ENCODE measurements at regions not wholly inside any gene's neighbourhood (a gene's known extent, or its start where the extent isn't known, plus 50 kb on each side); places are given as distances from the start of the nearest gene placed in this dataset.

- DNase-seq (ENCODE audit: low read depth in 2 of 2) = no peak
Observed at GRCh38 chr21:35373998-35374397, 324.9 kb upstream of the RUNX1 start.

- DNase-seq (ENCODE audit: low read depth in 2 of 2) = no peak
Observed at GRCh38 chr21:35372201-35372600, 323.1 kb upstream of the RUNX1 start.

GRCh38 chr21:35370671-35371070, 321.6 kb upstream of the RUNX1 start:
- DNase-seq (ENCODE audit: low read depth in 2 of 2) = no peak

DNA sequence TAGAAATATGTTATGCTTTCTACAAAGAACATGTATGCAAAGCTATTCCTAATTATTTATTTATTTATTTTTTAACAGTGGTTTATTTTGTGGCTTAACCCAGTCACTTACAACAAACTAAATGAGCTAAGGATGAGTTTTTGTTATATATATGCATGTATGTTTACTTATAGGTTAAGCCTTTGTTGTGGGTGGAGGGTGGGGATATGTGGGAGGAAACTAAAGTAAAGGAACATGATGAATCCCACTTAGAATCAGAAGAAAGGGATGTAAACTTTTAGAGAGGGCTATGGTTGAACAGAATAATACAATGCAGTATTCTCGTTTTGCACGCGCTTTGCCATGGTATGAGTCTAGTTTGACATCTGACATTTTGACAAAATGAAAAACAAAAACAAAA, 321.0 kb upstream of the RUNX1 start:
- no peak for DNase-seq (ENCODE audit: low read depth in 2 of 2)

GRCh38 chr21:35368326-35368725, 319.2 kb upstream of the RUNX1 start:
- DNase-seq (ENCODE audit: low read depth in 2 of 2) = no peak

GRCh38 chr21:35367553-35367952, 318.5 kb upstream of the RUNX1 start:
- DNase-seq (ENCODE audit: low read depth in 2 of 2) = no peak

DNA sequence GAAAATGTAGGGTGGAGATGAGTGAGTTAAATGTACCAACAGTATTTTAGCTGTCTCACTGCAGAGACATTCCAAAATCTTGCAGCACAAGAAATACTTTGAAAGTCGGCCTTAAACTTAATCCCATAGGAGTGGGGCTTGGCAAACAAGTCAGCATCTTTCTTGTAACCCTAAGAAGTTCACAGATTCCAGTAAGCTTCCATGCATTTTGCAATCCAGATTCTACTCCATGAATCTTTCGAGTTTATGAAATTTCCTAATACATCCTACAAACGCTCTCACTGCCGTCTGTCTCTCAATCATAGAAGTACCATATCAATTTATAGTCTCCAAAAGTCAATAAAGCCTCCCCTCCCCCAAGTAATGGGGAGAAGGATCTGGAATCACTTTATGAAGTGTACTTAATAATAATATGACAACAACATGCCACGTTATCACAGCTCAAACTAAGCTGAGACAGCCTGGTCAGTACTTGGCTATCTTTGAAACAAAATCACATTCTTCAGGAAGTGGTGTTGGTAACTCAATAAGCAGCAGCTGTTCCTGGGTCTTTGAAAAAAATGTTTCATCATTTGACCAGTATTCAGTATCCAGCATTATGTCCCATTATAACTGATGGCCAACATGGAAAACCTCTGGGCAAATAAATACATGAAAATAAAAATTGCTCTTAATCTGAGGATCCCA, 317.4 kb upstream of the RUNX1 start:
- DNase-seq (ENCODE audit: low read depth in 2 of 2) = no peak

DNA sequence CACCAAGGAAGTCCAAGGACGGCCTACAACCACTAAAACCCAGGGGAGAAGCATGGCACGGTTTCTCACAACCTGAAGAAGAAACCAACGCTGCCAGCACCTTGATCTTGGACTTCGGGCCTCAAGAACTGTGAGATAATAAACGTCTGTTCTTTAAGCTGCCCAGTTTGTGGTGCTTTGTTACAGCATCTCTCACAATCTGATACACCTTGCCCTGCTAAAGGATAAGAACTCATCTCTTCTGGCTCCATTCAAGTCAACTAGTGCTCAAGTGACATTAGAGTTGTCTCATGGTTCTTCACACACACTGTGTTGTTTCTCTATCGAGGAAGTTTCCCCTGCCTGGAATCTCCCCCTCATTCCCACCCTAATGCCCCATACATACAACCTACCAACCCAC, 314.4 kb upstream of the RUNX1 start:
- no peak for DNase-seq (ENCODE audit: low read depth in 2 of 2)

- no peak for DNase-seq (ENCODE audit: low read depth in 2 of 2)
Observed at GRCh38 chr21:35361988-35362387, 312.9 kb upstream of the RUNX1 start.

- no peak for DNase-seq (ENCODE audit: low read depth in 2 of 2)
Observed at GRCh38 chr21:35360870-35361570, 311.9 kb upstream of the RUNX1 start.

- DNase-seq (ENCODE audit: low read depth in 2 of 2) = no peak
Observed at GRCh38 chr21:35359076-35359475, 310.0 kb upstream of the RUNX1 start.

- no peak for DNase-seq (ENCODE audit: low read depth in 2 of 2)
Observed at GRCh38 chr21:35358008-35358407, 308.9 kb upstream of the RUNX1 start.

- DNase-seq (ENCODE audit: low read depth in 2 of 2) = no peak
Observed at GRCh38 chr21:35357041-35357780, 308.1 kb upstream of the RUNX1 start.

DNA sequence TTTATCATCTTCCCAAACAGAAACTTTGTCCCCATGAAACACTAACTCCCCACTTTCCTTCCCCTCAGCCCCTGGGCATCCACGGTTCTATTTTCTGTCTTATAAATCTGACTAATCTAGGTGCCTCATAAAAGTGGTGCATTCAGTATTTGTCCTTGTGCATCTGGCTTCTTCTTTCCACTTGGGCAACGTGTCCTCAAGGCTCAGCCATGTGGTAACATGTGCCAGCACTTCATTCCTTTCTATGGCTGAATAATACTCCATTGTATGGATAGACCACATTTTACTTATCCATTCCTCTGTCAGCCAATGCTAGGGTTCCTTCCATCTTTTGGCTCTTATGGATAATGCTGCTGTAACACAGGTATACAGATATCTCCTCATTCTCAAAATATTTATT, 305.0 kb upstream of the RUNX1 start:
- no peak for DNase-seq (ENCODE audit: low read depth in 2 of 2)

DNA sequence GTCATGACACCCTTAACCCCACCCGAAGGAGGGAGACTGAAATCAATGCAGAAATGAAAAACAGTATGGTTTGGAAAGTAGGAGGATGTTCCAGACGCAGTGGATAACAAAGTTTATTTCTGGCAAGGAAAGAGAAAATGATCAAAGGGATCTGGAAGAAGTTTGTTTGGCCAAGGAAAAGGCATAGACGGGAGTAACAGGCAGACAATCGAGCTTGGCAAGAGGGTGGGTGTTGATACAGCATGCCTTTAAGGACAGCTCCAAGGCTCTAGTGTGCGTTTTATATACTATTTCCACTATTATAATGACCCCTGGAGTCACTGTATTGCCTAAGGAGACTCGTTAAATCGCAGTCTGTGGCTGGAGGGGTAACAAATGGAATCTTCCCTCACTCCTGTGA, 303.7 kb upstream of the RUNX1 start:
- DNase-seq (ENCODE audit: low read depth in 2 of 2) = no peak

DNA sequence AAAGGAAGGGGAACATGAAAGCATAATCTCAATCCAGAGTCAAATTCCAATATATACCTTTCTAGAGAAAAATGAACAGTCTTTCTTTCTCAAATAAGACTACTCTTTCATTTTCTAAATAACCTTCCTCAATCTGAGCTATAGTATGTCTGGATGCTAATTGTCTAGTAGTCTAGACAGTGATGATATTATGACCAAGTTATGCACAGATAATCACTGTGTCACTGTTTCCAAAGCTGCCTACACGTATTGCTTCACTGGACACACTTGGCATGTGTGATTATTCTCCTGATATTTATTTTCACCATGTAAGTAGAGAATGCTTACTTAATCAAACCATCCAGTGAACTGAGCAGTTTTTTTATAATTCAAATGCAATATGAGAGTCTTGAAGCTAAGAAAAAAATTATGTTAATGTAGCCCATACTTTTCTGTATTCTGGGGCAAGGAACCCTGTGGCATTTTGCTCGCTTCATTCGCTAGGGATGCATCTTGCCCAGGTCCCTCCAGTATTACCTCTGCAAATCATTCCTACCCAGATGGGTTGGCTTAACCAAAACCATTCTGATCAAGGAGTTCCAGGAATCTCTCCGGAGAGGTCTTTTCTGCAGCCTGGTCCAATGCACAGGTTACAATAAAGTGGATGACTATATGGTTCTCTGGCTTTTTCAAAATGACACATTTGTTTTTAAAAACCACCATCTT, 303.1 kb upstream of the RUNX1 start:
- no peak for DNase-seq (ENCODE audit: low read depth in 2 of 2)

DNA sequence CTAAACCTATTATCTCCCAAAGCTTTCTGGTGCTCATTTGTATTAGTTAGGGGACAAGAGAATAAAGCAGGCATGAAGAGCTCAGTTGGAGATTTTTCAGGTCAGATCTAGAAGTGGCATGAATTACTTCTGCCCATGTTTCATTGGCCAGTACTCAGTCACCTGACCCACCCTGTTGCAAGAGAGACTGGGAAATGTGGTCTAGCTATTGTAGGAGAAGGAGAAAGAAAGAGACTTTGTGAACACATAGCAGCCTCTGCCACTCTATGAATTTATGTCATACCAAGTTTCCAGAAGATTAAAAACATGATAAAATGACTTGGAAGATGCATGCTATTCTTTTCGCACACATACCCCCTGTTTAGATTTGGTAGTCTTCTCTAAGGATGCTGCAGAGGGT, 302.3 kb upstream of the RUNX1 start:
- no peak for DNase-seq (ENCODE audit: low read depth in 2 of 2)

GRCh38 chr21:35350965-35351364, 301.9 kb upstream of the RUNX1 start:
- DNase-seq (ENCODE audit: low read depth in 2 of 2) = no peak

DNA sequence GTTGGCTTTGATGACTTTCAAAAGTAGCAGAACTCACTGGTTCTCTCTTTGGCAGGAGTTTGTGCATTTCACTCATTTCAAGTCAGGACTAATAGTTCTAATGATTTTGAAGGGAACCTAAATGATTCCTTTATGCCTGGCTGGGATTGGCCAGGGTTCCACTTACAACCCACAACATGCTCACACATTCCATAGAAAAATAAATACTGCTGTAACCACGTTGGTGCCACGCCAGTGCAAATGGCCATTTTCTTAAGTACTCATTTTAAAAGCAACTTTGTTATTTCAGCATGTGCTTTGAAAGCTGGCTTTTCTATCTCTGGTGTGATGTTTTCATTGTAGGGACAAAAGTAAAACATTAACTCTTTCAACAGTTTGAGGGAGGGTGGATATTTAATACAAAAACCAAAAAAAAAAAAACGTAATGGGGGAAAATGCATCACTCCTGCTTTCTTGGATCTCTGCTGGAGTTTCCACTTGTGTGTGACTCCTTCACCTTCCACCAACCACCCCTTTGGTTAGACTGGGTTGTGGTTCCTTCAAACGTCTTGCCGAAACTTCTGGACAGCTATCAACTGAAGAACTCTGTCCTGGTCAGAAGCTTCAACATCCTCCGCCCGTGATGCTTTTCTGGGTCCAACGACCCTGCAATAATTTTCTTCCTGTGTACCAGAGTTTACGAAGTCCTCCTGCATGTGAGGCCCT, 300.4 kb upstream of the RUNX1 start:
- DNase-seq (ENCODE audit: low read depth in 2 of 2) = no peak

GRCh38 chr21:35348686-35349085, 299.6 kb upstream of the RUNX1 start:
- no peak for DNase-seq (ENCODE audit: low read depth in 2 of 2)

DNA sequence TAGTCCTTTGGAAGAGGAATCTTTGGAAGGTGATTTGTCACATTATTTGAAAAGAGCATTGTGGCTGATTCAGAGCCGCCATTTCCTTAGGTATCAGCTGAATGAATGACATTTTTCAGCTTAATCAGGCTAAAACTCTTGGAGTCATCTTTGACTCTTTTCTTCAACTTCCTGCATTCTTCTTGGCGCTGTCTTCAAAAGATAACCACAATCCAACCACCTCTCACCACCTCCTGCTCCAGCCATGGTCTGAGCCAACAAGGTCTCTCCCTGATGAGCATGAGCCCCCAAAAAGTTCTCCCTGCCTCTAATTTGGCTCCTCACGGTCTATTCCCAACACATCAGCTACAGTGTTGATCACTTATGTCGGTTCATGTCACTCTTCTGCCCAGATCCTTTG, 297.6 kb upstream of the RUNX1 start:
- no peak for DNase-seq (ENCODE audit: low read depth in 2 of 2)

GRCh38 chr21:35345954-35346353, 296.9 kb upstream of the RUNX1 start:
- no peak for DNase-seq (ENCODE audit: low read depth in 2 of 2)

All from stimulated activated CD8-positive, alpha-beta memory T cell treated with anti-CD3 and anti-CD28 coated beads, Interleukin-2, amount 100 ng/mL, for 1 hour (primary cell).